ENCODE measurements at regions not wholly inside any gene's neighbourhood (a gene's known extent, or its start where the extent isn't known, plus 50 kb on each side); places are given as distances from the start of the nearest gene placed in this dataset.

- H3K36me3 ChIP-seq (ENCODE audit: control insufficient read depth, insufficient read depth, low read length) = no peaks in the 10 kb centered on the region
- in situ Hi-C loops (cut with HindIII; ENCODE audit: low pct_unique_long_range_greater_than_20kb, low sequenced_read_pairs) = no loop called here
Observed at GRCh38 chr13:33403807-33404362, 118.3 kb upstream of the STARD13 start.

GRCh38 chr13:33405371-33405770 is 119.8 kb upstream of the STARD13 start:
- Histone ChIP-seq H3K4me1 (ENCODE audit: control insufficient read depth, insufficient read depth, low read length) (no peaks in the 10 kb centered on the region), H3K27ac (ENCODE audit: low read length) (no peak overlapping the region), H3K9me3 (ENCODE audit: control insufficient read depth, insufficient read depth, low read depth, low read length) (no peaks in the 10 kb centered on the region), H3K27me3 (ENCODE audit: control insufficient read depth, insufficient read depth, low read length) (no peaks in the 10 kb centered on the region), H3K36me3 (ENCODE audit: control insufficient read depth, insufficient read depth, low read length) (no peaks in the 10 kb centered on the region), H3K4me3 (ENCODE audit: low read depth in 2 of 2, low read length in 2 of 2) (no peak overlapping the region)
- intact Hi-C loops (cut with micrococcal nuclease; ENCODE audit: unreplicated experiment) = no loop called here
- TF ChIP-seq CTCF (IDR thresholded peaks at IDR 0.05) (no peak), TCF7L2 (IDR thresholded peaks at IDR 0.05; ENCODE audit: low read depth, low read length) (no peak), SIN3A (IDR thresholded peaks at IDR 0.05; ENCODE audit: borderline replicate concordance, insufficient read depth, low read depth, low read length) (no peak)
- no peak for DNase-seq (ENCODE audit: low read depth, low spot score)
- ATAC-seq = no peak
- ChIA-PET POLR2A (no interaction called here), CTCF (no interaction called here)
- in situ Hi-C loops (cut with HindIII; ENCODE audit: low pct_unique_long_range_greater_than_20kb, low sequenced_read_pairs) = no loop called here
- BruUV-seq (replicated peaks) = no TSS peak

More at GRCh38 chr13:33403807-33404362, 118.3 kb upstream of the STARD13 start:
- POLR2A ChIA-PET = no interaction called here
- Histone ChIP-seq H3K27me3 (ENCODE audit: control insufficient read depth, insufficient read depth, low read length) (no peaks in the 10 kb centered on the region), H3K27ac (ENCODE audit: low read length) (no peak overlapping the region), H3K9me3 (ENCODE audit: control insufficient read depth, insufficient read depth, low read depth, low read length) (no peaks in the 10 kb centered on the region), H3K4me3 (ENCODE audit: low read depth in 2 of 2, low read length in 2 of 2) (no peak overlapping the region), H3K4me1 (ENCODE audit: control insufficient read depth, insufficient read depth, low read length) (no peaks in the 10 kb centered on the region)
- no TSS peak for BruUV-seq (replicated peaks)
- ATAC-seq (no peak), DNase-seq (ENCODE audit: low read depth, low spot score) (no peak)
- TF ChIP-seq POLR2AphosphoS5 (IDR thresholded peaks at IDR 0.05; ENCODE audit: low read depth, low read length) = no peak
- no peak for TF ChIP-seq REST (IDR thresholded peaks at IDR 0.05; ENCODE audit: insufficient read depth in 1 of 2, low read depth in 2 of 2, low read length in 1 of 2)
- TF ChIP-seq CTCF (IDR thresholded peaks at IDR 0.05) = no peak
- TF ChIP-seq TCF7L2 (IDR thresholded peaks at IDR 0.05; ENCODE audit: low read depth, low read length) = no peak
- no peak for TF ChIP-seq SIN3A (IDR thresholded peaks at IDR 0.05; ENCODE audit: borderline replicate concordance, insufficient read depth, low read depth, low read length)
- CTCF ChIA-PET = no interaction called here
- intact Hi-C loops (cut with micrococcal nuclease; ENCODE audit: unreplicated experiment) = no loop called here

Measured in Panc1 (cell line).